Activated CD8-positive, alpha-beta memory T cell treated with anti-CD3 and anti-CD28 coated beads for 1 hour (primary cell): ENCODE measurements at regions not wholly inside any gene's neighbourhood (a gene's known extent, or its start where the extent isn't known, plus 50 kb on each side); places are given as distances from the start of the nearest gene placed in this dataset.

Experiments
- DNase-seq, 2 donors: peaks; one replicate each; pipeline ENCODE4 v3.0.0-alpha.2; 2020; ENCODE audit warnings: low read depth in 1 of 2; ENCODE audit errors: extremely low read depth in 1 of 2

GRCh38 chr3:177426878-177427495 is 229.7 kb upstream of the TBL1XR1 start:
- DNase-seq: no peak

GRCh38 chr3:177427540-177427939 is 230.3 kb upstream of the TBL1XR1 start:
- DNase-seq: no peak

GRCh38 chr3:177429079-177429478 is 231.8 kb upstream of the TBL1XR1 start:
- no peak for DNase-seq

- DNase-seq: no peak
These were observed 232.5 kb upstream of the TBL1XR1 start for GRCh38 chr3:177429771-177430170.

GRCh38 chr3:177430653-177431052 is 233.4 kb upstream of the TBL1XR1 start:
- DNase-seq: no peak

GRCh38 chr3:177431525-177432176 is 234.4 kb upstream of the TBL1XR1 start:
- DNase-seq: no peak

- no peak for DNase-seq
These were observed 238.0 kb upstream of the TBL1XR1 start for GRCh38 chr3:177435301-177435700.

- DNase-seq: no peak
These were observed 240.4 kb upstream of the TBL1XR1 start for GRCh38 chr3:177437513-177438337.

- DNase-seq: no peak
These were observed 241.4 kb upstream of the TBL1XR1 start for GRCh38 chr3:177438596-177439220.

GRCh38 chr3:177439694-177440269 is 242.5 kb upstream of the TBL1XR1 start:
- DNase-seq: no peak

- no peak for DNase-seq
These were observed 243.3 kb upstream of the TBL1XR1 start for GRCh38 chr3:177440456-177441104.

- DNase-seq: no peak
These were observed 244.1 kb upstream of the TBL1XR1 start for GRCh38 chr3:177441276-177441812.

- no peak for DNase-seq
These were observed 244.7 kb upstream of the TBL1XR1 start for GRCh38 chr3:177441813-177442646.

GRCh38 chr3:177443469-177443868 is 246.2 kb upstream of the TBL1XR1 start:
- no peak for DNase-seq

GRCh38 chr3:177444696-177445095 is 247.4 kb upstream of the TBL1XR1 start:
- no peak for DNase-seq

GRCh38 chr3:177445549-177445948 is 248.3 kb upstream of the TBL1XR1 start:
- DNase-seq: no peak

- no peak for DNase-seq
These were observed 248.9 kb upstream of the TBL1XR1 start for GRCh38 chr3:177446165-177446601.

- DNase-seq: no peak
These were observed 250.7 kb upstream of the TBL1XR1 start for GRCh38 chr3:177447938-177448337.

GRCh38 chr3:177448987-177449359 is 251.7 kb upstream of the TBL1XR1 start:
- no peak for DNase-seq
